Left lung (tissue), 4 donors: ENCODE measurements at regions not wholly inside any gene's neighbourhood (a gene's known extent, or its start where the extent isn't known, plus 50 kb on each side); places are given as distances from the start of the nearest gene placed in this dataset.

ENCODE experiments used
- ATAC-seq: fragments of 200-7000 bp; cut with Tn5 transposase; one replicate; pipeline ENCODE4 v1.9.1; 2020; ENCODE audit warnings: moderate library complexity
- DNase-seq, 4 donors: peaks; one replicate each; pipeline ENCODE4 v3.0.0-alpha.2; 2013 to 2020
- H3K27ac ChIP-seq, 2 donors: fragments of 200-600 bp; sonication (generic) in 1 of 2; one replicate each; pipeline versions ENCODE4 v1.5.0 to v1.8.0; 2020 to 2021
- H3K27me3 ChIP-seq, 2 donors: fragments of 200-600 bp; sonication (generic) in 1 of 2; one replicate each; pipeline versions ENCODE4 v1.5.0 to v1.8.0; 2020 to 2021
- H3K36me3 ChIP-seq, 2 donors: fragments of 200-600 bp; sonication (generic) in 1 of 2; one replicate each; pipeline versions ENCODE4 v1.5.0 to v1.8.0; 2020 to 2021
- H3K4me1 ChIP-seq, 2 donors: fragments of 200-600 bp; one replicate each; pipeline ENCODE4 v1.8.0; 2021
- H3K4me3 ChIP-seq, 2 donors: fragments of 200-600 bp; sonication (generic) in 1 of 2; one replicate each; pipeline versions ENCODE4 v1.5.0 to v1.8.0; 2020 to 2021; ENCODE audit warnings: mild to moderate bottlenecking in 1 of 2
- H3K9me3 ChIP-seq, 2 donors: fragments of 200-600 bp; sonication (generic) in 1 of 2; one replicate each; pipeline versions ENCODE4 v1.5.0 to v1.8.0; 2020 to 2021
- intact Hi-C, 2 donors: fragments of 100-400 bp; cut with DNase I; formaldehyde crosslinking; loops; one replicate each; pipeline versions ENCODE4 v1.11.2 to v1.14.2; 2022
- TF ChIP-seq, protein P1 (sequence below), 2 donors: fragments of 200-600 bp; sonication (generic) in 1 of 2; IDR thresholded peaks; one replicate each; pipeline versions ENCODE4 v1.5.0 to v1.8.0; 2021; ENCODE audit warnings: antibody characterized with exemption in 2 of 2
- donor health status: DM: no; HTN: yes; CAD: no.
- donor health status: DM: no; HTN: no; CAD: no.

DNA sequence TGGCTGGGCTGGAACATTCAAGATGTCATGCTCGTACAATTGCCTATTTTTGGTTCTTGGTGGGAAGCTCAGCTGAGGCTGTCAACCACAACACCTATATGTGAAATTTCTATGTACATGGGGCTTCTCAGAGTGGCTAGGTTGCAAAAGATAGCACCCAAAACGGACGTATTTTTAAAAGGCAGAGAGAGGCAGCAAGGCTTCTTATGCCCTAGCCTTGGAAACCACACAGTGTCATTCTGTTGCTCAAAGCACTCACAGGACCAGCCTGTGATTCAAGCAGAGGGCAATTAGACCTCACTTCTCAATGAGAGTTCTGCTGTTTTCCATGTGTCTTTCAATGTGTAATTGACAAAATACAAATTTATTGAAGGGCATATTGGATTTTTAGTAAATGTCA is 134.0 kb downstream of the GXYLT1 start:
- H3K27ac ChIP-seq = no peak overlapping the region
- TF ChIP-seq, protein P1, sequence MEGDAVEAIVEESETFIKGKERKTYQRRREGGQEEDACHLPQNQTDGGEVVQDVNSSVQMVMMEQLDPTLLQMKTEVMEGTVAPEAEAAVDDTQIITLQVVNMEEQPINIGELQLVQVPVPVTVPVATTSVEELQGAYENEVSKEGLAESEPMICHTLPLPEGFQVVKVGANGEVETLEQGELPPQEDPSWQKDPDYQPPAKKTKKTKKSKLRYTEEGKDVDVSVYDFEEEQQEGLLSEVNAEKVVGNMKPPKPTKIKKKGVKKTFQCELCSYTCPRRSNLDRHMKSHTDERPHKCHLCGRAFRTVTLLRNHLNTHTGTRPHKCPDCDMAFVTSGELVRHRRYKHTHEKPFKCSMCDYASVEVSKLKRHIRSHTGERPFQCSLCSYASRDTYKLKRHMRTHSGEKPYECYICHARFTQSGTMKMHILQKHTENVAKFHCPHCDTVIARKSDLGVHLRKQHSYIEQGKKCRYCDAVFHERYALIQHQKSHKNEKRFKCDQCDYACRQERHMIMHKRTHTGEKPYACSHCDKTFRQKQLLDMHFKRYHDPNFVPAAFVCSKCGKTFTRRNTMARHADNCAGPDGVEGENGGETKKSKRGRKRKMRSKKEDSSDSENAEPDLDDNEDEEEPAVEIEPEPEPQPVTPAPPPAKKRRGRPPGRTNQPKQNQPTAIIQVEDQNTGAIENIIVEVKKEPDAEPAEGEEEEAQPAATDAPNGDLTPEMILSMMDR (IDR thresholded peaks at IDR 0.05) = no peak
- no peak overlapping the region for H3K4me3 ChIP-seq
- no peaks in the 10 kb centered on the region for H3K4me1 ChIP-seq
- intact Hi-C loops = no loop called here
- H3K36me3 ChIP-seq = no peaks in the 10 kb centered on the region
- ATAC-seq = no peak
- DNase-seq = no peak
- H3K9me3 ChIP-seq = no peaks in the 10 kb centered on the region
- no peaks in the 10 kb centered on the region for H3K27me3 ChIP-seq

DNA sequence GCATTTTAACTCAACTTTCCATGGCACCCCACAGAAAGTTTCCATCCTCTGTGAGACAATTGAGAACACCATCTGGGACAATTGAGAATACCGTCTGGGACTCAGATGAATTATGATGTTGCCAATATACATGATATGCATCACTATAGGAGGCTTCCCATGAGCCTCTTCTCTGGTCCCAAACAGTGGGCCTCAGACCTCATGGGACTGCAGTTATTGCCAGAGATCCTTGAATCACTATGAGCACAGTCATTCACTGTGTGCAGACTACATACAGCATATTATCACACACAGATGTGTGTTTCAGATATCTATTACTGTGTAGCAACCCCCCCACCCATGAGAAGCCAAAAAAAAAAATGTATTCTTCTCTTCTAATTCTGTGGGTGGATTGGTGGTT is 134.4 kb downstream of the GXYLT1 start:
- Histone ChIP-seq H3K36me3 (no peaks in the 10 kb centered on the region), H3K9me3 (no peaks in the 10 kb centered on the region), H3K27ac (no peak overlapping the region), H3K4me3 (no peak overlapping the region), H3K27me3 (no peaks in the 10 kb centered on the region), H3K4me1 (no peaks in the 10 kb centered on the region)
- no peak for ATAC-seq
- TF ChIP-seq, protein P1 (IDR thresholded peaks at IDR 0.05) = no peak
- intact Hi-C loops = no loop called here
- no peak for DNase-seq

DNA sequence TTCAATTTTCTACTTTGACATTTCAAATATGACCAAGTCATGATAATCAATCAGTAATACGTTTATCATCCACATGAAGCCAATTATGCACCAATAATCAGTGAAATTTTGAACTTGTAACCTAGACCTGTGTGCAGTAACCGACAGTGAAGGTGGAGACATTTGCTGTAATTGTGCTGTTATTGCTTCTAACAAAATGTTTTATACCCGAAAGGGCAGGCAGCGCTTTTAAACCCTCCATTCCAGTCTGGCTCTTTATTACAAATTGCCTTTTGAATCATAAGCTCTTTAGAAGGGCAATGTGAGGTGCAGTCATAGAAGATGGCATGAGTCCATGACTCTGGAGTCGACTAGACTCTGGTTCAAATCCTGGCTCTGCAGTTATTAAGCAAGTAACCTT is 135.7 kb downstream of the GXYLT1 start:
- no peaks in the 10 kb centered on the region for H3K36me3 ChIP-seq
- H3K9me3 ChIP-seq = no peaks in the 10 kb centered on the region
- H3K4me3 ChIP-seq = no peak overlapping the region
- intact Hi-C loops = no loop called here
- TF ChIP-seq, protein P1 (IDR thresholded peaks at IDR 0.05) = no peak
- no peaks in the 10 kb centered on the region for H3K27me3 ChIP-seq
- DNase-seq (no peak), ATAC-seq (no peak)
- H3K27ac ChIP-seq = no peak overlapping the region
- no peaks in the 10 kb centered on the region for H3K4me1 ChIP-seq

DNA sequence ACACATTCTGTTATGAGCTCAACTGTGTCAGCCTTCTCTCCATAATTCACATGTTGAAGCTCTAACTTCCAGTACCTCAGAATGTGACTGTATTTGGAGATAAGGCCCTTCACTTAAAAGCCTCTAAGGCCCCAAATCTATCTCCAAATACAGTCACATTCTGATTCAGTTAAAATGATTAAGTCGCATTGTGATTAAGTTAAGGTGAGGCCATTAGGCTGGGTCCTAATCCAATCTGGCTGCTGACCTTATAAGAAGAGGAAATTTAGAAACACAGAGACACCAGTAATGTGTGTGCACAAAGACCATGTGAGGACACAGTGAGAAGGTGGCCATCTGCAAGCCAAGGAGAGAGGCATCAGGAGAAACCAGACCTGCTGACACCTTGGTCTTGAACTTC is 141.6 kb downstream of the GXYLT1 start:
- Histone ChIP-seq H3K27me3 (no peaks in the 10 kb centered on the region), H3K36me3 (no peaks in the 10 kb centered on the region), H3K9me3 (no peaks in the 10 kb centered on the region), H3K4me1 (no peaks in the 10 kb centered on the region), H3K27ac (no peak overlapping the region), H3K4me3 (no peak overlapping the region)
- DNase-seq = no peak
- TF ChIP-seq, protein P1 (IDR thresholded peaks at IDR 0.05) = no peak
- intact Hi-C loops = no loop called here
- ATAC-seq = no peak

DNA sequence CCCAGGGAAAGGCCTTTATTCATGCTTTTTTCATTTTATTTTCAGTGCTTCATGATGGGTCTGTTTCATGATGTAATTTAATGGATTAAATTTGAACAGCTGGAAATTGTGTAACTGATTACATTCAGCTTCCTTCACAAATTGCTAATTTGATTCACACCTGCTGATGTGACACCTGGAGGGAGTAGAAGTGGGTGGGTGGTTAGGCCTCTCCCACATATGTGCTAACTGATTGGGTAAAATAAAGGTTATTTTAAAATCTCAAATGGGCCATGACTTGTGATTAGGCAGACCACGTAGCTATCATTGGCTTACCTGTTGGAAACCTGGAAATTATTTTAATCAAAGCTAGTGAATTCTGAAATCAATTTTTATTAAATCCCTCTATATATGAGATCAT is 142.1 kb downstream of the GXYLT1 start:
- TF ChIP-seq, protein P1 (IDR thresholded peaks at IDR 0.05) = no peak
- intact Hi-C loops = no loop called here
- H3K9me3 ChIP-seq = no peaks in the 10 kb centered on the region
- H3K27me3 ChIP-seq = no peaks in the 10 kb centered on the region
- H3K27ac ChIP-seq = no peak overlapping the region
- H3K4me1 ChIP-seq = no peaks in the 10 kb centered on the region
- no peak overlapping the region for H3K4me3 ChIP-seq
- no peak for ATAC-seq
- no peaks in the 10 kb centered on the region for H3K36me3 ChIP-seq
- no peak for DNase-seq
